Ovary (tissue), 3 donors: ENCODE measurements at regions not wholly inside any gene's neighbourhood (a gene's known extent, or its start where the extent isn't known, plus 50 kb on each side); places are given as distances from the start of the nearest gene placed in this dataset.
"Not testable (repeated sequence)": the region's sequence is repeated elsewhere in the genome, so short reads cannot be mapped to it uniquely, and the experiment has no call there.

Experiments used
- EP300 ChIP-seq: sonication (generic); formaldehyde crosslinking; IDR thresholded peaks from one replicate; pipeline ENCODE4 v1.6.1; 2017; ENCODE audit warnings: antibody characterized with exemption
- POLR2A ChIP-seq: fragments of 450-650 bp; IDR thresholded peaks from one replicate; pipeline ENCODE4 v1.6.1; 2017; ENCODE audit warnings: antibody characterized with exemption, mild to moderate bottlenecking, moderate library complexity
- TF ChIP-seq, protein P1 (sequence below), 3 donors: fragments of 450-650 bp in 2 of 3; fragments of 200-600 bp in 1 of 3; IDR thresholded peaks; one replicate each; pipeline versions ENCODE4 v1.5.1 to v1.8.0; 2016 to 2022; ENCODE audit warnings: antibody characterized with exemption in 3 of 3, mild to moderate bottlenecking in 1 of 3
- donor health status: DM: no; HTN: no; CAD: no.

DNA sequence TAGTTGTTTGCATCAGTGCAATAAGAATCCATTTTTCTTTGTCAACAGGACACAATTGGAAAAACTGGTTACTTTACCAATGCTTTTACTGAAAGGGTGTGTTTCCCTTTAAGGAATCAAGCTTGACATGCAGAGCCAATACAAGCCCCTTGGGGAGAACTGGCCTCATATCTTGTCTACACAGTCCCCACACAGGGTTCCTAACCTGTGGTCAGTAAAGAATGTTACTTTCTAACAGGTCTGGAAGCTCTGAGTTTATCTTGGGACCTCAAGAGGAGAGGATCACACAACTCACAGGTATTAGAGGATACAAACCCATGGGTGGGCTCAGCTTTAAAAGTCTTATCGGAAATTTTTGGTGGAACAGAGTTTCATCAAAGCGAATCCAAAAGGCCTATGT, 78.1 kb upstream of the PRL start:
- TF ChIP-seq, protein P1, sequence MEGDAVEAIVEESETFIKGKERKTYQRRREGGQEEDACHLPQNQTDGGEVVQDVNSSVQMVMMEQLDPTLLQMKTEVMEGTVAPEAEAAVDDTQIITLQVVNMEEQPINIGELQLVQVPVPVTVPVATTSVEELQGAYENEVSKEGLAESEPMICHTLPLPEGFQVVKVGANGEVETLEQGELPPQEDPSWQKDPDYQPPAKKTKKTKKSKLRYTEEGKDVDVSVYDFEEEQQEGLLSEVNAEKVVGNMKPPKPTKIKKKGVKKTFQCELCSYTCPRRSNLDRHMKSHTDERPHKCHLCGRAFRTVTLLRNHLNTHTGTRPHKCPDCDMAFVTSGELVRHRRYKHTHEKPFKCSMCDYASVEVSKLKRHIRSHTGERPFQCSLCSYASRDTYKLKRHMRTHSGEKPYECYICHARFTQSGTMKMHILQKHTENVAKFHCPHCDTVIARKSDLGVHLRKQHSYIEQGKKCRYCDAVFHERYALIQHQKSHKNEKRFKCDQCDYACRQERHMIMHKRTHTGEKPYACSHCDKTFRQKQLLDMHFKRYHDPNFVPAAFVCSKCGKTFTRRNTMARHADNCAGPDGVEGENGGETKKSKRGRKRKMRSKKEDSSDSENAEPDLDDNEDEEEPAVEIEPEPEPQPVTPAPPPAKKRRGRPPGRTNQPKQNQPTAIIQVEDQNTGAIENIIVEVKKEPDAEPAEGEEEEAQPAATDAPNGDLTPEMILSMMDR (IDR thresholded peaks at IDR 0.05): not testable (repeated sequence)
- TF ChIP-seq POLR2A, EP300: not testable (repeated sequence)
